Ishikawa (cell line): ENCODE measurements at regions not wholly inside any gene's neighbourhood (a gene's known extent, or its start where the extent isn't known, plus 50 kb on each side); places are given as distances from the start of the nearest gene placed in this dataset.

Experiments used
- CEBPB ChIP-seq: IDR thresholded peaks from 2 replicates; pipeline ENCODE4 v1.6.1; 2012
- CREB1 ChIP-seq: IDR thresholded peaks from 2 replicates; pipeline ENCODE4 v1.6.1; 2012; ENCODE audit warnings: low read depth
- EGR1 ChIP-seq: IDR thresholded peaks from 2 replicates; pipeline ENCODE4 v1.6.1; 2012
- EP300 ChIP-seq: IDR thresholded peaks from 2 replicates; pipeline ENCODE4 v1.6.1; 2012; ENCODE audit warnings: borderline replicate concordance
- FOXM1 ChIP-seq: IDR thresholded peaks from 2 replicates; pipeline ENCODE4 v1.6.1; 2012; ENCODE audit warnings: low read depth, borderline replicate concordance
- NFIC ChIP-seq: IDR thresholded peaks from 2 replicates; pipeline ENCODE4 v1.6.1; 2012
- RAD21 ChIP-seq: IDR thresholded peaks from 2 replicates; pipeline ENCODE4 v1.6.1; 2012; ENCODE audit warnings: low read depth
- TAF1 ChIP-seq: IDR thresholded peaks from 2 replicates; pipeline ENCODE4 v1.6.1; 2012; ENCODE audit warnings: low read depth, mild to moderate bottlenecking
- TCF12 ChIP-seq: IDR thresholded peaks from 2 replicates; pipeline ENCODE4 v1.6.1; 2012; ENCODE audit warnings: low read depth
- TEAD4 ChIP-seq: IDR thresholded peaks from 2 replicates; pipeline ENCODE4 v1.6.1; 2012
- USF1 ChIP-seq: IDR thresholded peaks from 2 replicates; pipeline ENCODE4 v1.6.1; 2012
- YY1 ChIP-seq: IDR thresholded peaks from 2 replicates; pipeline ENCODE4 v1.6.1; 2012; ENCODE audit warnings: low read depth
- ZBTB7A ChIP-seq: IDR thresholded peaks from 2 replicates; pipeline ENCODE4 v1.6.1; 2012; ENCODE audit warnings: low read depth
- TF ChIP-seq, protein P1 (sequence below): IDR thresholded peaks from 2 replicates; pipeline ENCODE4 v1.6.1; 2012
- TF ChIP-seq, protein P2 (sequence below): IDR thresholded peaks from 2 replicates; pipeline ENCODE4 v1.6.1; 2012; ENCODE audit warnings: low read depth, mild to moderate bottlenecking

DNA sequence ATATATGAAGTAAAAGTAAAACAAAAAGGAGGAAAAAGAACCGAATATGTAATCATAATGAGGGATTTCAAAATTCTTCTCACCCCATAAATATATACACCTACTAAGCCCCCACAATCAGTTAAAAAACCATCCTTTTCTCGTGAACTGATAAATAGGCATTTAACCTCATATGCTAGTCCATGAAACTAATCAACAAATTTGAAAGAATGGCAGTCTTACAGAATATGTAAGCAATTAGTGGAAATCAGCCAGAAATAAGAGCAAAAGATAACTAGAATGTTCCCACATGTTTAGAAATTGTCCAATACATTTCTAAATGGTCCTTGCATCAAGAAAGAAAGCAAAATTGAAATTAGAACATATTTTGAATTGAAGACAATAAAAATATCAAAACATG lies 849.4 kb upstream of the CXADR start:
- no peak for TF ChIP-seq CEBPB
- TF ChIP-seq TAF1, result no peak
- TF ChIP-seq EGR1, result no peak
- TF ChIP-seq, protein P1, sequence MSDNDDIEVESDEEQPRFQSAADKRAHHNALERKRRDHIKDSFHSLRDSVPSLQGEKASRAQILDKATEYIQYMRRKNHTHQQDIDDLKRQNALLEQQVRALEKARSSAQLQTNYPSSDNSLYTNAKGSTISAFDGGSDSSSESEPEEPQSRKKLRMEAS, result no peak
- TF ChIP-seq YY1, result no peak
- no peak for TF ChIP-seq TEAD4
- TF ChIP-seq ZBTB7A, result no peak
- TF ChIP-seq NFIC, result no peak
- TF ChIP-seq EP300, result no peak
- TF ChIP-seq CREB1, result no peak

DNA sequence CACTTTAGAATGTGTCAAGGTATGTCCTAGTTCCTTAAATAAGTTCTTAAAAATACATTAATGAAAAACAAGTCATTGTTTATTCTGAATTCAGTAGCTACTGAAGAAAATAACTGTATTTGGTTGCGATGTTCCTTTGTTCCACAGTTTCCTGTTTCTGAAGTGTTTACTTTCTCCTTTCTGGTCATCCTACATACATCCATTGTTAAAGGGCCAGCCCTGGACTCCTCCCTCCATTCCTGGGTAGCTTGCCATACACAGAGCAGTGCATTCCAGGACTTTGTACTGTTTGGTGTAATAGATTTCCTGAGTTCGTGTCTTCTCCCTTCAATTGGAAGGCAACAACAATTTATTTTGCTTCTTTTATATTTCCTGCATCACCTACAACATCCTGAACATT lies 845.4 kb upstream of the CXADR start:
- TF ChIP-seq TEAD4 (no peak), CEBPB (no peak), CREB1 (no peak), FOXM1 (no peak), EP300 (no peak), TAF1 (no peak), ZBTB7A (no peak), NFIC (no peak), EGR1 (no peak), YY1 (no peak)
- TF ChIP-seq, protein P2, sequence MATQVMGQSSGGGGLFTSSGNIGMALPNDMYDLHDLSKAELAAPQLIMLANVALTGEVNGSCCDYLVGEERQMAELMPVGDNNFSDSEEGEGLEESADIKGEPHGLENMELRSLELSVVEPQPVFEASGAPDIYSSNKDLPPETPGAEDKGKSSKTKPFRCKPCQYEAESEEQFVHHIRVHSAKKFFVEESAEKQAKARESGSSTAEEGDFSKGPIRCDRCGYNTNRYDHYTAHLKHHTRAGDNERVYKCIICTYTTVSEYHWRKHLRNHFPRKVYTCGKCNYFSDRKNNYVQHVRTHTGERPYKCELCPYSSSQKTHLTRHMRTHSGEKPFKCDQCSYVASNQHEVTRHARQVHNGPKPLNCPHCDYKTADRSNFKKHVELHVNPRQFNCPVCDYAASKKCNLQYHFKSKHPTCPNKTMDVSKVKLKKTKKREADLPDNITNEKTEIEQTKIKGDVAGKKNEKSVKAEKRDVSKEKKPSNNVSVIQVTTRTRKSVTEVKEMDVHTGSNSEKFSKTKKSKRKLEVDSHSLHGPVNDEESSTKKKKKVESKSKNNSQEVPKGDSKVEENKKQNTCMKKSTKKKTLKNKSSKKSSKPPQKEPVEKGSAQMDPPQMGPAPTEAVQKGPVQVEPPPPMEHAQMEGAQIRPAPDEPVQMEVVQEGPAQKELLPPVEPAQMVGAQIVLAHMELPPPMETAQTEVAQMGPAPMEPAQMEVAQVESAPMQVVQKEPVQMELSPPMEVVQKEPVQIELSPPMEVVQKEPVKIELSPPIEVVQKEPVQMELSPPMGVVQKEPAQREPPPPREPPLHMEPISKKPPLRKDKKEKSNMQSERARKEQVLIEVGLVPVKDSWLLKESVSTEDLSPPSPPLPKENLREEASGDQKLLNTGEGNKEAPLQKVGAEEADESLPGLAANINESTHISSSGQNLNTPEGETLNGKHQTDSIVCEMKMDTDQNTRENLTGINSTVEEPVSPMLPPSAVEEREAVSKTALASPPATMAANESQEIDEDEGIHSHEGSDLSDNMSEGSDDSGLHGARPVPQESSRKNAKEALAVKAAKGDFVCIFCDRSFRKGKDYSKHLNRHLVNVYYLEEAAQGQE, result no peak
- TF ChIP-seq, protein P1, result no peak

- TF ChIP-seq TEAD4 (no peak), USF1 (no peak), NFIC (no peak), FOXM1 (no peak), ZBTB7A (no peak), CREB1 (no peak), TAF1 (no peak), RAD21 (no peak), EP300 (no peak), EGR1 (no peak), YY1 (no peak), TCF12 (no peak), CEBPB (no peak)
- TF ChIP-seq, protein P2, result no peak
- TF ChIP-seq, protein P1, result no peak
Observed at GRCh38 chr21:16674949-16675348, 837.9 kb upstream of the CXADR start.

DNA sequence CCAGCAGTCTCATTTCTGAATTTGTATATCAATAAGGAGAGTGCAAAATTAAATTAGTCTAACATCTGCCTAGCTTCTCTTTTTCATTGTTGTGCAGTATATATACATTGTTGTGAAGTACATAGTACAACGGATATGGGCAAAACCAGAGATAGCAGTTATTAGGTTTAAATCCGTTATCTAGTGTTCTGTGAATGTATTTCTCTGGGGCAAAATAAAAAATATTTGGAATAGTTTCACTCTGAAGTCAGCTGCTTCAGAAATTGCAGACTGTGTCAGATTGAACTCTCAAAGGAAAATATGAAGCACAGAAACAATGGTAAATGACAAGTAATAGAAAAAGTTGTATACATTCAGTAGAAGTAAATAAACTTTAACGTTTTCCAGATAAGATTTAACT lies 836.5 kb upstream of the CXADR start:
- TF ChIP-seq, protein P2, result no peak
- TF ChIP-seq FOXM1 (no peak), EP300 (no peak), USF1 (no peak), CREB1 (no peak), TEAD4 (no peak), TCF12 (no peak), EGR1 (no peak), YY1 (no peak), TAF1 (no peak), ZBTB7A (no peak), NFIC (no peak), CEBPB (no peak), RAD21 (no peak)
- TF ChIP-seq, protein P1, result no peak
